GM19372 (cell line): ENCODE measurements at regions not wholly inside any gene's neighbourhood (a gene's known extent, or its start where the extent isn't known, plus 50 kb on each side); places are given as distances from the start of the nearest gene placed in this dataset.

ENCODE experiments used
- ATAC-seq: cut with Tn5 transposase; IDR thresholded peaks from one replicate; pipeline ENCODE4 v1.9.1; 2021; ENCODE audit warnings: mild to moderate bottlenecking, low read depth, moderate library complexity; ENCODE audit not compliant: unreplicated experiment

DNA sequence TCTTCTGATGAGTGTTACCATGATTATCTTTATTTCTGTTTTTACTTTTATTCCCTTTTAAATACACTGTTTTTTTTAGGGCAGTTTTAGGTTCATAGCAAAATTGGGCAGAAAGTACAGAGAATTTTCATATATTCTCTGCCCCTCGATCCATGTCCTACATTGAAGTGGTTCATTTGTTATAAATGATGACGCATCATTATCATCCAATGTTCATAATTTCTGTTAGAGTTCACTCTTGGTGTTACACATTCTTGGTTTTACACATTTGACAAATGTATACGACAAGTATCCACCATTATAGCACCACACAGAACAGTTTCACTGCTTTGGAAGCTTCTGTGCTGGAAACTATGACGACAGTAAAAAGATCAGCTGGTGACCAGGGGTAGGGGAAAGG lies 578.1 kb upstream of the AADAT start:
- ATAC-seq: no peak

DNA sequence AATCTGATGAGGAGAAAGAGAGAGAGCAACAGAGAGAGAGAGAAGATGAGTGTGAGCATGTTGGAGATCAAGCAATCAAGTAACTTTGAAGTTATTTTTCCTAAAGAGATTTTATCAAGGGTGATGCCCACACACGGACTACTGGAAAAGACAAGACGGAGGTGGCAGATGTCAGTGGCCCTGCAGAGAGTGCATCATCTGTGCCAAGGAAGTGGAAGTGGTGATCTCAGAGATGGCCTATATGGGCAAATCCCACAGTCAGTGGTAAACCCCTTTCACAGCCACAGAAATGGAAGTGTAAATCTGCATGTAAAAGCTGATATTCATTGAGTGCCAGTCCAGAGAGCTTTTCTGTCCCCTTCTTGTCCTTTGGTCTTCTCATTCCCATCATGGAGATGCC lies 577.2 kb upstream of the AADAT start:
- no peak for ATAC-seq

DNA sequence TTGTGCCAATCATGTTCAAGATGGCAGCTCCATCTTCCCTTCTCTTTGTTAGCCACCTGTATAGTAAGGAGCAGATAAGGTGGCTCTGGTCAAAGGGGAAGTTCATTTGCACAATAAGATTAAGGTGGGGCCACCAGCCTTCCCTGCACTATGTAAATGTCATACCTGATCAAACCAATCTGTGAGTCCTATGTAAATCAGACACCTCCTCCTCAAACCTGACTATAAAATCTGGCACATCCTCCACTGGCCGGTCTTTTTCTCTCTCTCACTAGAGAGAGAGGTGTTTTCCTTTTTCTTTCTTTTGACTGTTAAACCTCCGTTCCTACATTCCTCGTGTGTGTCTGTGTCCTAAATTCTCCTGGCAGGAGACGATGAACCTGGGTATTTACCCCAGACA lies 572.5 kb upstream of the AADAT start:
- no peak for ATAC-seq

DNA sequence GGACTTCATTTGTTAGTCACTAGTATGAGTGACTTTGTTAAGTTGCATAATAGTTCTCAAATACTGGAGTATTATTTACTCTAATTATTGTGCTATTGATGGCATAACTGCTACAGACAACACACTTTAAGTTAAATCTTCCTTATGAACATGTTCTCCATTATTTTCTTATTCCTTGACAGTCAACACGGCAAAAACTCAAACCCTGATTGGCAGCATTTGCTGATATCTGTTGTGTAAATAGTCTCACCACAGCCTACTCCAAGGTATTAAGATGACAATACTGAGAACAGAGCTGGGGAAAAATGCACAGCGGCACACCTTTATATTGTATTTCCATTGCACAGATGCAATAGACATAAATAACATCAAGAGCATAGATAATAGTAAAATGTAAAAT lies 568.0 kb upstream of the AADAT start:
- ATAC-seq: no peak

DNA sequence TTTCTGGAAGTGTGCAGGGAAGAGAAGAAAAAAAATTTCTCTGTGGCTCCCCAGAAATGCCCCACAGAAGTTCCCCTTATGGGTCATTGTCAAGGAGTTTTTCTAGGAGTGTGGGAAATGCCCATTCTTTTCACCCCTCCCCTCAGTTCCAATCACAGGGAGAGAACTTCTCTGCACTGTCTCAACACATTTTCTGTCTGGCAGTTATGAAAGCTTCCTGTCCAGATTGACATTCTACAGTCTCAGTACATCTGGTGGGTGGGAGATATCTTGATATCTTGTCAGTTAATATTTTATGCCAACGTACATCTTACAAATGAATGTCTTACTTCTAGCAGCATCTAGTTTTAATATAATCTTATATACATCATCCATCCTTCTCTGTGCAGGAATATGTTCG lies 566.8 kb upstream of the AADAT start:
- no peak for ATAC-seq

DNA sequence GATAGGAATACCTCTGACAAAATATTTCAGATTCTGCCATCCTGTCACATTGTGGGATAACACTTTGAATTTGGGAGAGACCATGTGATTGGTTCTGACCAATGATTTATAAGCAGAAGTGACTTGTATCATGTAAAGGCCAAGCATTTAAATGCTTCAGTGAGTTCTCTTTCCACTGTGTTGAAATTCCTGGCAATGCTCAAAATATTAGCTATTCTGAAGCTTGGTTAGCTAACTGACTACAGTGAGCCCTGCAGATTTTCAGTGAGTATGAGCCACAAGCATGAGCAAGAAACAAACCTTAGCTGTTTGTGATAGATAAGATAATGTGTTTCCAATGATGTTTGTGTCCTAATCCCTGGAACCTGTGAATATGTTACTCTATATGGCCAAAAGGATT lies 562.8 kb upstream of the AADAT start:
- ATAC-seq: no peak

DNA sequence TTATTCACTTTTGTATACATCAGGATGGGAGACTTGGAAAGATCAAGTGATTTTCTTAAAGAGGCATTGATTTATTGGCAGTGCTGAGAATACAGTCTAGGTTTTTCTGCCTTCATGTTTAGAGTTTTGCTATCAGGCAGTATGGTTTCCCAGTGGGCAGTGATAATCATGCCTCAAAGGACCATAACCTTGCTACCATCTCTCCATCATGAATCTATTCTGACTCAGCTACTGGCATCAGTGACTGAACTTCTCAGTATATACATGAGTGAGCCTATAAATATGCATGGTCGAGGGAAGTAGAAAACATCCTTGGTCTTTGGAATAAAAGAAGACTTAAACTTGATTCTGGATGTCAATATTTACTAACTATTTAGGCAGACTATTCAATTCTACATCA lies 562.0 kb upstream of the AADAT start:
- no peak for ATAC-seq

DNA sequence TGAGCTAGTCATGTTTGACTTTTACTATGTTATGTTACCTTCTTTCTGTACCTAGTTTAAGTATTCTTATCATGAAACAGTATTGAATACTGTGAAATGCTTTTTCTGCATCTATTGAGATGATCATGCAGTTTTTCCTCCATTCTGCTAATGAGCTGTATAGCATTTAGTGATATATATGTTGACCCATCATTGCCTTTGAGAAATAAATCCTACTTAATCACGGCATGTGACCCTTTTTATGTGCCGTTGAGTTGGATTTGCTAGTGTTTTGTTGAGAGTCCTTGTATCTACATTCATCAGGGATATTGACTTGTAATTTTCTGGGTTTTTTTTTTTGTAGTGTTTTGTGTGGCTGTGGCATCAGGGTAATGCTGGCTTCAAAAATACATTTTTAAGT lies 537.7 kb upstream of the AADAT start:
- ATAC-seq: no peak

DNA sequence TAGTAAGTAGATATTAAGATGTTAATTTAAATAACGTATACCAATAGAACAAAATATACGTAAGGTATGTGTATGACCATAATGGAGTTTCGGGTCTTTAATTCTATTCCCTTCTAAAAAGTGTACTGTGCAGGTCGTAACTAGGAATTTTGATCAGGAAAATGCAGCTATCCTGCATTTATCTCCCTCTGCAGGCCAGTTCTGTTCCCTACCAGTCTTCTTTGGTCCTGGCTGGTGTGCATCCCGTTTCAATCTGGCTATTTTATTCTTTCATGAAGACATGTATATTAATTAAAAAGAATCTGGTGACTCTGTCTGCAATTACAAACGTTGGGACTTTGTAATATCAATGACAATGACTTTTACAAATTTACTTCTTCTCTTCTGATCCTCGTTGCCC lies 534.1 kb upstream of the AADAT start:
- ATAC-seq: no peak

DNA sequence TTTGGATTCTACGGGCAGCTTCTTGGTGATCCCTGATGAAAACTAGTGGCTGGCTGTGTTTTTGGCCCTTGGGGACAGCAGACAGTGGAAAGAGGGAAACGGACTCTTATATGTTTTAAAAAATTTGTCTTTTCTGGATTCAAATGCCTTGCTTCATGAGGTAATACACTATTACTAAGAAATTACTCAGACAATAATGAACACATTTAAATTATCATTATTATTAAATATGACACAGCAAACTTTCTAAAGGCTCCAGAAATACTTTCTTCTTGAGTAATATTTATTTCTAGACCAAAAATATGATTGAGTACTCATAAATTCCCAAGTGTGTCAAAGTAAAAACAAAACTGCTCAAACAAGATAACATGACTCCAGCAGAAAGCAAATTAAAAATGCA lies 520.7 kb upstream of the AADAT start:
- ATAC-seq: no peak

DNA sequence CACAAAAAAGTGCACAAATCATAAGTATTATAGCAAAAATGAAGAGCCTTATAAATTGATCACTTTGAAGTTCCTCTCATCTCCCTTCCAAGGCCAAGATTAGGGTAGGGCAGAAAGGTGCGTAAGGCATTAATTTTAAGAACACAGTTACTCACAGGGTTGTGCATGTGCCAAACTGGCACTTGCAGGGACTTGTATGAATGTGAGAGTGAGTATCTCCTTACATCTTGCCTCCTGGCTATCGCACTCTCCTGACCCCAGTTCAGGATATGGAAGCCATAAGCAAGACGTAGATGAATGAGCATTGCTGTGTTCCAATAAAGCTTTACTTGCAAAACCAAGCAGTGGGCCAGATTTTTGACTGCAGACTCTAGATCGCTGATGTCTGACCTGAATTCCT lies 510.1 kb upstream of the AADAT start:
- no peak for ATAC-seq

DNA sequence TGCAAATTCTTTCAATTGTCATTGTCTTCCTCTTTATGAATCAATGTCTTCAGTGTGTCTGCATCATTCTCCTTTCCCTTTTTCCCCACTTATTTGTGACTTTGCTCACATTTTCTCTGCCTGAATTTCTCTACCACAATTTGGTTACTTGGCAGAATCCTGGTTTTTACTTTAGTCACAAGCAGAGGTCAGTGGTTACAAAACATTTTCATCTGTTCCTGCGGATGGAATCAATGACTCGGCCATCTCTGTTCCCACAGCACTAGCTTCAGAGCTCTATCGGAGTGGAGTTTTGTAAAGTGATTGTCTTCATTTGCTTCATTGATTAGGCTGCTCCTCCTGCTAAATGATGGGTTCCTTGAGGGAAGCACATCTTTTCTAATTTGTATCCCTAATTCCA lies 501.3 kb upstream of the AADAT start:
- ATAC-seq: no peak

DNA sequence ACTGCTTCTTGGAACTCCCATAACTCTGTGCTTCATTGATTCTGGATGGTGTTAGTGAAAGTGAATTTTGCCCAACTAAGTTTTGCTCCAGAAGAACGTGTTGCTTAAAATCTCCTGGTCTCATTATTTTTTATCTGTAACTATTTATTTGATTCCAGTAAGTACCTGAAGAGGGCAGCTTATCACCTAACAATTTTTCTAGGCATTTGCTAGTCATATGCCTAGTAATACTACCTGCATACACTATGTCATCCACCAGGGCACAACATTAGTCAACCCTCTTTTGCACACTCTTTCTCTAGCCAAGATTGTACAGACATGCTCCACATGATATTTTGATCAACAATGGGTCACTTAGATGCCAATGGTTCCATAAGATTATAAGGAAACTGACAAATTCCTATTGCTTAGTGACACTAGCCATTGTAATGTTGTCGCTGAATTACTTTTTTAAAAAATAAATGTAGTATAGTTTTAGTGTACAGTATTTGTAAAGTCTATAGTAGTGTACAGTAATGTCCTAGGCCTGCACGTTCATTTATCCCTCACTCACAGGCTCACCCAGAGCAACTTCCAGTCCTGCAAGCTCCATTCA lies 499.9 kb upstream of the AADAT start:
- ATAC-seq: no peak

DNA sequence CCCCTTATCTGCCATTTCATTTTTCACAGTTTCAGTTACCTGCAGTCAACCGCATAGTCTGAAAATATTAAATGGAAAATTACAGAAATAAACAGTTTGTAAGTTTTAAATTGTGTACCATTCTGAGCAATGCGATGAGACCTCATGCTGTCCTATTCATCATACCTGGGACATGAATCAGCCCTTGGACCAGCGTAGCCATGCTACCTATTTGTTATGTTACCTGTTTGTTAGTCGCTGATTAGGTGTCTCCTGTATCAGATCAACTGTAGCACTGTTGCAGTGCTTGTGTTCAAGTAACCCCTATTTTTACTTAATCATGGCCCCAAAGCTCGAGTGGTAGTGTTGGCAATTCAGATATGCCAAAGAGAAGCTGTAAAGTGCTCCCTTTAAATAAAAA lies 492.2 kb upstream of the AADAT start:
- ATAC-seq: no peak

DNA sequence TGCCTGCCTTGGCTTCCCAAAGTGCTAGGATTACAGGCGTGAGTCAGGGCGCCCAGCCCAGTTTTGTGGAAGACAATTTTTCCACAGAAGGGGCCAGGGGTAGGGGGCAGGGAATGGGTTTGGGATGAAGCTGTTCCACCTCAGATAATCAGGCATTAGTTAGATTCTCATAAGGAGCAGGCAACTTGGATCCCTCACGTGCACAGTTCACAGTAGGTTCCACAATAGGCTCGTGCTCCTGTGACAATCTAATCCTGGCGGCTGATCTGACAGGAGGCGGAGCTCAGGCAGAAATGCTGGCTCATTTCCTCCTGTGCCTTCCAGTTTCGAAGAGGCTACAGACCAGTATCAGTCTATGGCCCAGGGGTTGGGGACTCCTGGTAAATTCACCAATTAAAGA lies 491.6 kb upstream of the AADAT start:
- no peak for ATAC-seq

DNA sequence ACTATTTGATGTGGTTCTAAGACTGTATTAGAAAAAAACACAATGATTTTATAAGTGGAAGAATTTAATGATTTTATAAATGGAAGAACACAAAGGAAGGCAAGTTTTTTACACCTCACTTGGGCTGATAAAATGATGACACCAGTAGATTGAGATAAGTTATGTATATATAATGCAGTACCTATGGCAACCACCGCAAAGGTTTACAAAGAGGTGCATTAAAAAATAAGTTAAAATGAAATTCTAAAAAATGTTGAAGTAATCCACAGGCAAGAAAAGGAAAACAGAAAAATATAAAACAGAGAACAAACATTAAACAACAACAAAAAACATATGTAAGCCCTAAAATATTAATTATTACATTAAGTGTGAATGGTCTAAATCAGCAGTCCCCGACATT lies 490.9 kb upstream of the AADAT start:
- no peak for ATAC-seq

DNA sequence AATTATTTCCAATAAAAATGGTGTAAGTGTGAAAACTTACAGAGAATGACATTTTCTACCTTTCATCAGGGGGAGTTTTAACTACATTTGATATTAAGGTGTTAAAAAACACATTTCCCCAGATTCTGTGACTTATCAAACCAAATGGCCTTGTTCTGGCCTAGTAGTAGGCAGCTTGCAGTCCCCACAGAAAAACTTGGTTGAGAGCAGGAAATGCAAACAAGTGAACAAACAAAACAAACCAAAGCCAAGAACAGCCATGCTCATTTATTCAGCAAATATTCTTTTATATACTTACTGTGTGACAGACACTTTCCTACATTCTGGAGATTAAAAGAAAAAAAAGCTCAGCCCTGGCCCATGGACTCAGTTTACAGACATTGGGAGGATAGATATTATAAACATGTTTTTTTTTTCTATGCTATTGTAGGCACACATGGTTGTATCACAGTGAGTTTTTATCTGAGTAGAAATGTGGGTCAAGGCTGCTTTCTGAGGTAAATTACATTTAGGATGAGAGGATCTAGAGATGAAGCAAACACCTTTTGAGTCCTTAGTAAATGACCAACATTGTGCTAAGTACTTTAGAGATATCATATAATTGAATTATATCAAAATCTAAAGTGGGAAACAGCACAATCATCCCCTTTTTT lies 449.2 kb upstream of the AADAT start:
- ATAC-seq: no peak

DNA sequence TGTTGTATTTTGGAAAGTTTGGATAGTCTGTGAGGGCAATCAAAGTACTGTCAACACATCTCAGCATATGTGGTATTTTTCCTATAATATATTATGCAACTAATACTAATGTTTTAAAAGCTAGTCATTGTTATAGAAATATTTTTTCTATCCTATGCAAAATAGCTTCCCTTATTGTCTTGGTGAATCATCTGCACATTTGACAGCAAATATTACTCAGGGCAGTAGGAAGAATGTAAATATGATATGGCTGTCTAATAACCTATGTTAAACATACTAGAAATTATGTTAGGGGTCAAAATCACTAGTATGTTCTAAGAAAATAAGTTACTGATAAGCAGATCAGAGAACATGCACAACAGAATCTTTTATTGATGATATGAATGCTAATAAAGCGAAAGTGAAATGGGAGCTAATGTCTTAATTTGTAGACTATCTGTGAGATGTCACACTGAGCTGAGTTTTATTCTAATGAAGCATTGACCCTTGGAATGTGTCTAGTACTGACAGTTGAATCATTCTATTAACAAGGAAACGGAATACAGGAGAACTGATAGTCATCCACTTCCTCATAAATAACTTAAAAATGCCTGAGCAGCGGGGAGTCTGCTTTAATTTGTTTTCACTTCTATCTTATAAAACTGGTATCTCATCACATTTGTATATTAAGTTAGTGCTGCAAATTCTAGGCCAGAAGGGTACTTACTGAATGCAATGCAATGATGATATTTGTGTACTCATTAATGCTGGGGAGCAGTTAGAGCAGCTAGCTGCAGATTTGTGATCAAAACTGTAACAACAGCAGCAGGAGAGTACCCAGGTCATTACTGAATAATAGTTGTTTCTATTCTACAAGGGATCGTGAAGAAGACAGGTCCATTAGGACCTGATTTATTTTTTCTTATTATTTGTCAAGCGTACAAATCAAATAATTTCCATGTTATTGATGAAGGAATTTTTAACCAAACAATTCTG lies 440.3 kb upstream of the AADAT start:
- no peak for ATAC-seq

DNA sequence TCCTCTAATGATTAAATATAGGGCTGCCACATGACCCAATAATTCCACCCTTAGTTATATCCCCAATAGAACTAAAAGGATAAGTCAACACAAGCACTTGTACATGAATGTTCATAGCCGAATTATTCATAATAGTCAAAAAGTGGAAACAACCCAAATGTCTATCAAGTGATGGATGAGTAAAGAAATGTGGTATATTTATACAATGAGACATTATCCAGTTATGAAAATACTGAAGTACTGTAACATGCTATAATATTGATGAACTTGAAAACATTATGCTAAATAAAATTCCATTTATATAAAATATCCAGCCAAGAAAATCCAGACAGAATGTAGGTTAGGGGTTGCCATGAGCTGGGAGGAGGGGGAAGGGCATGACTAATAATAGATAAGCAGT lies 436.7 kb upstream of the AADAT start:
- ATAC-seq: no peak

DNA sequence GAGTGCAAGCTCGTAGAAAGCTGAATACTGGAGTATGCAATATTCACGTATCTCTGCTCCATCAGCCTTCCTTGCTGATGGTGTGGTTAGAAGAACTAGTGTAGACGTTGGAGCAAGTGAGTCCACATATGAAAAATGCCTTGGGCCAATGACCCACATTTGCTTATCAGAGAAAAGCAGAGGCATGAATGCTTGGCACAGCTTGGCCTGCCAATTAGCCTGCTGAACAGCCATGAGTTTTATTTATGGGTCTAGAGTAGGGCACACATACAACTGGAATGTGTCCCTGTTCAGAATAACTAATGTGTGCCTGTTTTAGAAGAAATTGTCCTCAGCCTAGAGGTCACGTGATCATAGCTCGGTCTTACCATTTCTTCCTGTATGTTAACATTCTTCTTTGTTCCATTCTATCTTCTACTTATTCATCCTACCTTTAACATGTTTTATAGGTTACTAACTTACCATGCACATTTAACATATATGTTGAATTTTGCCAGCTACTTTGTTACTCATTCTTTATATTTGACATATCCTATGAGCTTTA lies 432.7 kb upstream of the AADAT start:
- ATAC-seq: no peak

DNA sequence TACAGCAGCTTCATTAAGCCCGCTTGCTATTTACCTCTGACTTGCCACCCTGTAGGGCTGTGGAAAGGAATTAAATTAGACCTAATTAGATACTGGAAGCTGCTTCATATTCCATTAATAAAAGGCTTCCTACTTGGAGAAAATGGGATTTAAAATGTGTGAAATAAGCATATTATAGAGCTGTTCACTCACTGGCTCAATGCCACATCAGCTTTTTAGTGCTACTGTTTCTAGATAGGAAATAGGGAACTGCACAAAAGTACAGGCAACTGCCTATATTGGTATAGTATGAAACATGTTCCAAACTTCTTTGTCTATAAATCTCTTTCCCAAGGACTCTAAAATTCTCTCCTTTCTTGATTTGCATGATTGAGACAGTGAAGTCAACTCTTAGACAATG lies 407.9 kb upstream of the AADAT start:
- no peak for ATAC-seq
